A172 (cell line): ENCODE measurements at regions not wholly inside any gene's neighbourhood (a gene's known extent, or its start where the extent isn't known, plus 50 kb on each side); places are given as distances from the start of the nearest gene placed in this dataset.
"Not testable (repeated sequence)": the region's sequence is repeated elsewhere in the genome, so short reads cannot be mapped to it uniquely, and the experiment has no call there.

ENCODE experiments used
- DNase-seq: peaks from one replicate; pipeline ENCODE4 v3.0.0-alpha.2; 2015; ENCODE audit warnings: low spot score

DNA sequence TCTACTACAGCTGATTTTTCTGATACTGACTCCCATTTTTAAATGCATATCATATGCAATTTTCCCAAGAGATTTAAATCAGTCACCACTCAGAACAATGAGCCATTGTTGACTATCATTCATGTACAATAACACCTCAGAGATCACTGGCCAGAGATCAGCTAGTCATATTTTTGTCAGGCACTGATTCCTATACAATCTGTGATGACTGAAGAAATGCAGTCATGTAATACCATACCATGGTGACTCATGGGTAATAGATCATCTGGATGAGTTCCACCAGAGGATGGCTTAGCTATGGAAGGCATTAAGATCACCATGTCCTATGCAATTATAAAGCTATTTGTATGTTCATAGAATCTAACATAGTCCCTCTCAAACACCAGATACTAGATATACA, 285.7 kb upstream of the DCC start:
- no peak for DNase-seq

DNA sequence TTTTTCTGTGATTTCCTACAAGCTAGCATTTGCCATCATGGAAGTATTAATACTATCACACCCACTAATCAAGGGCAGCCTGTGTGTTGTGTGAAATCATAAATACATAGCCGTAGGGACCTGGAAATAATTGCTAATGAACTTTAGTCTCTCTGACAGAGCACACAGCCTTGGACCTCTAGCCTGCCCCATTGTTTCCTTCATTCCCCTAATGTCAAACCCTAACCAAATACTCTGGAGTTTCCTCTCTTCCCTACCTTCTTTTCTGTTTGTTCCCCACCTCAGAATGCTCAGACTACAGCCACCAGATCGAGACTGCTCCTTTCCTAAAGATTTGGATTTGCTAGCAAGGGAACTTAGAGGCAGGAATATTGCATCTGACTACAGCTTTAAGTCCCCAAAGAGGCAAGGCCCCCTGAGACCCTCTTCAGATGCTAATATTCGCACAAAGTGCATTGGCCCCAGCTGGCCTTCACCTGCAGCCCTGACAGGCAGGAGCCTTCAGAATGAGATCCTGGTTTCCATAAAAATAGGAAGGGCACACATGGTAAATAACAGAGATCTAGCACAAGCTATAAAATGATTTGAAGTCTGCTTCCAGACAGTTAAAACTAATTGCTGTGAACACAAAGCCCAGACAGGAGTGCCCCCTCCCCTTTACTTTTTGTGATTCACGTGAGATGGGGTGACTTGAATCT, 279.2 kb upstream of the DCC start:
- no peak for DNase-seq

GRCh38 chr18:52063923-52064322, 276.1 kb upstream of the DCC start:
- DNase-seq: no peak

DNA sequence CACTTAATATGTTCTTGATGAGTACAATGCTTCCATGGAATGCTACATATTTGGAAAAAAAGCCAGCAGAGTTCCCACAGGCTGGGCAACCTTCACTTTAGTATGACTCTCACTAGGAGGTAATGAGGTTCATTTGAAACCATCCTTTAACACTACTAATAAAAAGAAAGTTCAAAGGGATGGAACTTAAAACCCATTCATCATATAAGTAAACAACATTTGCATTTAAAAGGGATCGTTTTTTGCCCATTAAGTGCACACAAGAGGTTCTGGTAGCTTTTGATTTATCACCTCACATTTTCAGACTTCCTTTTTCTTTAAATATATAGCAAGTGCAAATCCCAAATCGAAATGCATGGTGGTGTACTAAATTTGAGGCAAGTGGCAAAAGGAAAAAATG, 270.8 kb upstream of the DCC start:
- DNase-seq: no peak

DNA sequence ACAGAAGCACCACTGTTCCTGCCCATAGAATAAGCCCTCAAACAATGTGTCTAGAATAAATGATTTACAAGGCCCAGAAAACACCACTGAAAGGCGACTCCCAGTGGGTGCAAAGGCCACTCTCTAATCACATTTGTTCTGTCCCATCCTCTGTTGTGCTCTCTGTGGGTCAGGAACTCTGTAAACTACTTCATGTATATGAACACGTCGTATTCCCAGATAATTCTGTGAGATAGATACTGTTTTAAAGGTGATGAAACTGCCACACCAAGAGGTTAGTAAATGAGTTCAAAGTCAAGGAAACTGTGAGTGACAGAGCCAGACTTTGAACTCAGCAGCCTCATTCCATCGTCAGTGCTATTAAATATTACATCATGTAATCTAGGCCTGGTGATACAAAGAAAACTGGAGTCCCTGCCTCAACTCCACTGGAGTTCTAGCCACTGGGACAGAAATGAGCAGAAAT, 269.7 kb upstream of the DCC start:
- DNase-seq: no peak

DNA sequence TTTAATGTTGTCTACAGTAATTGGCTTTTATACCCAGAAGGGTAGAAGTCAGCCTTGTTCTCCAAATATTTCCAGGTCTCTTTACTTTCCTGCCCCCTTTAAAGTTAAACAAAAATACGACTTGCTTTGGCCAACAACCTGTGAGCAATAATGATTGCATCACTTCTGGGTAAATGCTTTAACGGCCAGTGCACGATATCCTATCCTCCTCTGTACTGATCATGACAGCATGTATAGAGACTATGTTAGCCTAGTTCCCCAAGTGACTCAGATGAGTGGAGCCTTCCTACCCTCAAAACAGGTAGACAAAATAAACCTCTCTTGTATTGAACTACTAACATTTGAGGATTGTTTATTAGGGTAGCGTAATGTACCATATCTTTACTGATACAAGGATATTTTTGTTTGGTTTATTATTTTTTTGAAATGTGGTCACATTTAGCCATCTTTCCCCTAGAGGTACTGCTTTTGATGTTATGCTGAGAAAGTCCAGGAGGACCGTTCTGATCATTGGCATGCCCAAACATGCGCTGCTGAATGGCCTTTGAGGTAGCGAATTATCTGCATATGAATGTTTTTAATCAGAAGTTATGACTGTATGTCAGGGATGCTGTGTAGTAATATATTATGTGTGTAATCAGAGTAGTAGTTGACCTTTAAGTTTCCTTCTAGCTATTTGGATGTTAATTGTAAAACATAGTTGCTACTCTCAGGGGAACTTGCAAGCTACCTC, 262.6 kb upstream of the DCC start:
- no peak for DNase-seq

DNA sequence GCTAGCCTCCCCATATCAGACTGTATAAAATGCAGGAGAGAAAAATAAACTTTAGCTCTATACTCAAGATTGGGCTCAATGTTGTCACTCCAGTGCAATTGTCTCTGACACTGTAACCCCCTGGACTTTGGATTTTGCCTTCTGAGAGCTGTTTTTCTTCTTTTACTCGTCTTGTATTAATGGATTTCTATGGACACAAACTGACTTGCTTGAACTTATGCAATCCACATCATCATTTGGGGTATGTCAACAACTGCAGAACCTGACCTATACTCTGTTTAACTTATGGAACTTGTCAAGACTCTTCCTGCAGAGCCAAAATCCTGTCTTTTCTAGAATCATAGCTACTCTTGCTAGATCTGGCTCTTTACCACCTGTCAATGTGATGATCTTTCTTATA, 257.8 kb upstream of the DCC start:
- DNase-seq: no peak

GRCh38 chr18:52087140-52087539, 252.9 kb upstream of the DCC start:
- DNase-seq: no peak

GRCh38 chr18:52090005-52090404, 250.0 kb upstream of the DCC start:
- no peak for DNase-seq

GRCh38 chr18:52093171-52093570, 246.8 kb upstream of the DCC start:
- DNase-seq: no peak

DNA sequence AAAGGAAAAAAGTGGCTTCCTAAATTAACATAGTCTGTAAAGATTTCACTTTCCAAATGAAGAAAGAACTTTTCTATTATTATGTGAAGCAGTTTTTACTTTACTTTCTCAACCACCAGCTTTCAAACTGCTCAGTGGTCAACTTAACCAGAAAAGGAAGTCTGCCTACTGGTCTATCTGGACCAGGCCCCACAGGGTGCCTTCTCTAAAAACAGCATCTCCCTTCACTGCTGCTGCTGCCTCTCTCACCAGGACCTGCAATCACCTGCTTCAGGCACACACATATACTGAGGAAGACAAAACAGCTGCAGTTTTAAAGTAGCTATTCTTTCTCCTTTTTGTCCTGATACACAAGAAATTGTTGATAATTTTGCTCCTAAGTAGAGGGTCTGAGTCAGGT, 221.3 kb upstream of the DCC start:
- no peak for DNase-seq

DNA sequence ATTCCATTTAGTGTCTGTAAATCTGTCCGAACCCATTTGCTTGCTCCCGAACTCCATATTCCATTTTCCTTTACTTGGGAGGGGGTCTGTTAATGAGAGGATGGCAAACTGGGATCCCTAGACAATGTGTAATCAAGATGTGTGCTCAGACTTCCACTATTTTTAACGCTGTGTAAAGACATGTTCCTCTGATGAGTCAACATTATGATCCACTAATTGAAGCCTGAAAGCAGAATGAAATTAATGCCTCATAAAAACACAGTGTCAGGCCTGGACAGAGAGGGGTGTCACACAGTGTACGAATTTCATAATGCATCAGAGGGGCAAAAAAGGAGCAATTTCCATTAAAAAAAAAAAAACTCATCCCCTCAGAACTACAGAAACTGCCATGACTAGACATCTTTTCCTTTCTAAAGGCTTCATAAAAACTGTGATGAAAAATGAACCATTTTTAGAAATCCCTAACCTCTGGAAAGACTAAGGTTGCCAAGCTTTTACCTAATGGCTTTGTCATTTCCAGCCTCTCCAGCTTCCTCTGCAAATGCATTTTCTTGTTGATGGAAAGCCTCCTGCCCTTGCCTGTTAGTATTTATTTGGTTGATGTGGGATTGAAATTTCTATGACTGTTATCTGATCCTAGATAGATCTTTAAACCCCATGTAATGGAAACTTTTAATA, 209.2 kb upstream of the DCC start:
- peak; percentile 1 for DNase-seq

GRCh38 chr18:52131845-52132244, 208.2 kb upstream of the DCC start:
- DNase-seq: no peak

GRCh38 chr18:52136532-52136931, 203.5 kb upstream of the DCC start:
- DNase-seq: no peak

- DNase-seq: no peak
These were observed 199.0 kb upstream of the DCC start for GRCh38 chr18:52140986-52141385.

DNA sequence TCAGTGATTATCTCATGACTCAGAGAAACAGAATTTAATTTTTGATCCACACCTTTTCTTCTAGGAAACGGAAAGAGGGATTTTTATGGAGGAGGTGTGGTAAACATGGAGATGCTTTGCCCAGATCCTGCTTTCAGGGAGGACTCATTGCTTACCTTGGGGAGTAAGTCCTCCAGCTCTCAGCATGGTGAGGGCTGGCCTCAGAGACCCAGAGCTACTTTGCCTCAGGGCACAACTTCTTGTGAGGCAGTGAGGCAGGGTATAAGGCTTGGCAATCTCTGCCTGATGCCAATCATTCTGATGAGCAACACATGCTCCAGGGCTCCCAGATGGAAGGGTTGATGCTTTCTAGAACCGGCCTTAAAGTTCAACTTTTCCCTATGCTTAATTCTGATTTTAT, 189.9 kb upstream of the DCC start:
- no peak for DNase-seq

GRCh38 chr18:52152036-52152435, 188.0 kb upstream of the DCC start:
- no peak for DNase-seq

DNA sequence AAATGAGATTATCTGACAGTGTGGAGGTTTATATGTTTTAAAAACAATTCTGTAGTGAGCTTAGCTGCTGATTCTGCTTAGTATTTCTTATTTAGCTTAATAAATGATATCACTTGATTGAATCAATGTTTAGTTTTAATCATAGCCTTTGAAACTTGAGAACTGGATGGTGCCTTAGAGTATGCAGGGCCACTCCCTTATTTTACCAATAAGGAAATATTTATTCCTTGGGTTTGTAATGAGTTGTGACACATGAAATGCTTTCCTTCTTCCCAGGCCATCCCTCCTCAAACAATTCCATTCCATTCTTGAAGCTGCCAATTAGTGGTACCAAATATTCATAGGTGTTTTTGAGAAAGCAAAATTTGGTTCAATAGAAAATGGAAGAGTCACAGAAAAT, 183.8 kb upstream of the DCC start:
- DNase-seq: no peak

DNA sequence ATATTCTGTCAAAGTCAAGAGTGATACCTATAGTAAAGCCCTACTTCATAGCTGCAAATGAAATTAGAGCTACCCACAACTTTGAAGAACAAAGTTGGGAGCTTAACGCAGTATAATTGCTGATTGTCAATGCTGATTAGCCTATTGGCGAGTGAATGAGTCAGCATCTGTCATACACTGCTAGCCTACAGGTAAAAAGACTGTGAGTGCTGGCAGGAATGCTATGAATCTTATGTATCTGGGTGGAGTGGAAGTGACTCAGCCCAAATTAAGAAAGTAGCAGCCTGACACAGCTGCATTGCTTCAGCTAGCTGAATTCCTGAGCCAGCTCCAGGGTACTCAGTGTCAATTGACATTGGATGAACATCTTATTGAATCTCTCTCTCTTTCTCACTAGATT, 179.4 kb upstream of the DCC start:
- DNase-seq: peak; percentile 55

- DNase-seq: no peak
These were observed 176.5 kb upstream of the DCC start for GRCh38 chr18:52163478-52163877.

DNA sequence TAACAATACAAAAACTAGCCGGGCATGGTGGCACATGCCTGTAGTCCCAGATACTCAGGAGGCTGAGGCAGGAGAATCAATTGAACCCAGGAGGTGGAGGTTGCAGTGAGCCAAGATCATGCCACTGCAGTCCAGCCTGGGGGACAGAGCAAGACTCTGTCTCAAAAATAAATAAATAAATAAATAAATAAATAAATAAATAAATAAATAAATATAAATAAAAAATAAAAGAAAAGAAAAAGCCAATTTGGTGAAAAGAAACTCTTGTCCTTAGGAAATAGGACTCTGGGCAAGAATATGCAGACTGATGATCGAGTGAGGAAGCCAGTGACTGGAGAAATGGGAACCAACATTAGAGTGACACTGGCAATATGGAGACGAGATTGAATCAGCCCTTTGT, 171.9 kb upstream of the DCC start:
- not testable (repeated sequence) for DNase-seq

- no peak for DNase-seq
These were observed 165.8 kb upstream of the DCC start for GRCh38 chr18:52174220-52174619.

DNA sequence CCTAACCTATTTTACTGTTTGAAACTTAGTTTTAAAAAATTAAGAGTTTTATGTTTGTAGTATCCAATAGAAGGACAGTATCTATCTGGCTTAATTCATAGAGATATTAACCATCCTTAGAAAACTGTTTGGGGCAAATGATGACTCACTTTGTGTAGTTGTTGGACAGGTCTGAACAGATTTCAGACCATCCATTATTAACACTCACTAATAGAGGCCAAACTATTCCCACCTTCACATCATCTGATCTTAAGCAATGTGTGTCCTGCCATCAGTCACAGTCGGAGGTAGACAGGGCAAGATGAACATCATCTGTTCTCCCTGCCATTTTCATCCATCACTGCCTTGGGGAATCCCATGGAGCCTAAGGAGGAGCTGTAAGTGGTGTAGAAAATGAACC, 164.6 kb upstream of the DCC start:
- no peak for DNase-seq
